CD4-positive, alpha-beta T cell (primary cell): ENCODE measurements at regions not wholly inside any gene's neighbourhood (a gene's known extent, or its start where the extent isn't known, plus 50 kb on each side); places are given as distances from the start of the nearest gene placed in this dataset.

ENCODE experiments used
- ATAC-seq: fragments of 200-7000 bp; cut with Tn5 transposase; one replicate; pipeline ENCODE4 v1.10.0; 2022; ENCODE audit warnings: mild to moderate bottlenecking; ENCODE audit not compliant: poor library complexity
- CTCF ChIA-PET: fragments of 350-600 bp; sonication (Branson Sonifier 250); formaldehyde crosslinking; loops from one replicate; lab custom pipeline; 2021; ENCODE audit warnings: antibody characterized with exemption, inconsistent platforms; lab: Charles Lee
- POLR2A ChIA-PET: fragments of 350-600 bp; sonication (Branson Sonifier 250); formaldehyde crosslinking; loops from one replicate; lab custom pipeline; 2021; ENCODE audit warnings: antibody characterized with exemption, inconsistent platforms; lab: Charles Lee
- DNase-seq, 14 experiments: peaks; one replicate each; pipeline ENCODE4 v3.0.0-alpha.2; 2013 to 2020; ENCODE audit warnings: mixed read lengths in 2 of 14
- H3K27ac ChIP-seq, 2 donors: one replicate each; pipeline versions ENCODE4 v1.5.1 to v1.7.0; 2013; ENCODE audit warnings: low read length in 2 of 2, low read depth in 1 of 2, mild to moderate bottlenecking in 1 of 2
- H3K27me3 ChIP-seq, 2 experiments: 1 replicate in 1 of 2; 2 replicates in 1 of 2; pipeline versions ENCODE4 v1.6.1 to v1.7.0; 2013; ENCODE audit warnings: low read length in 2 of 2, control low read depth in 1 of 2, mild to moderate bottlenecking in 1 of 2, moderate library complexity in 1 of 2; ENCODE audit not compliant: insufficient read depth in 2 of 2, control insufficient read depth in 1 of 2
- H3K36me3 ChIP-seq: one replicate; pipeline ENCODE4 v1.6.1; 2013; ENCODE audit warnings: low read length, control low read depth; ENCODE audit not compliant: insufficient read depth
- H3K4me1 ChIP-seq: one replicate; pipeline ENCODE4 v1.6.1; 2013; ENCODE audit warnings: low read length, control low read depth; ENCODE audit not compliant: insufficient read depth
- H3K4me3 ChIP-seq: one replicate; pipeline ENCODE4 v1.5.1; 2013; ENCODE audit warnings: mild to moderate bottlenecking, low read length, moderate library complexity
- H3K9me3 ChIP-seq, 2 experiments: 1 replicate in 1 of 2; 2 replicates in 1 of 2; pipeline versions ENCODE4 v1.6.1 to v1.7.0; 2013; ENCODE audit warnings: low read length in 2 of 2, mild to moderate bottlenecking in 2 of 2, control low read depth in 1 of 2, moderate library complexity in 1 of 2; ENCODE audit not compliant: control insufficient read depth in 1 of 2, insufficient read depth in 1 of 2
- H3K27ac Mint-ChIP-seq: one replicate; pipeline ENCODE4 v1.8.0; 2020; ENCODE audit warnings: mixed read lengths
- H3K27me3 Mint-ChIP-seq: one replicate; pipeline ENCODE4 v1.8.0; 2021; ENCODE audit warnings: mixed read lengths
- H3K36me3 Mint-ChIP-seq: one replicate; pipeline ENCODE4 v1.8.0; 2021; ENCODE audit warnings: low read depth, mixed read lengths
- H3K4me1 Mint-ChIP-seq: one replicate; pipeline ENCODE4 v1.8.0; 2021; ENCODE audit warnings: low read depth, mixed read lengths
- H3K4me3 Mint-ChIP-seq: one replicate; pipeline ENCODE4 v1.8.0; 2020; ENCODE audit warnings: mild to moderate bottlenecking, mixed read lengths
- H3K9me3 Mint-ChIP-seq: one replicate; pipeline ENCODE4 v1.8.0; 2020; ENCODE audit warnings: mixed read lengths
- CTCF ChIP-seq: fragments of 200-600 bp; IDR thresholded peaks from one replicate; pipeline ENCODE4 v1.8.0; 2022; ENCODE audit warnings: antibody characterized with exemption, mild to moderate bottlenecking
- intact Hi-C, 2 experiments: fragments of 100-400 bp; cut with DNase I in 1 of 2; cut with micrococcal nuclease in 1 of 2; formaldehyde crosslinking; loops; one replicate each; pipeline versions ENCODE4 v1.15.1 to v1.9.0; 2023 to 2025; cut with DNase I, micrococcal nuclease

GRCh38 chr13:103517768-103518102, 451.5 kb upstream of the SLC10A2 start:
- CTCF ChIA-PET: no interaction called here
- no peaks in the 10 kb centered on the region for H3K9me3 Mint-ChIP-seq
- no peak overlapping the region for H3K27ac Mint-ChIP-seq
- Histone ChIP-seq H3K27ac (no peak overlapping the region), H3K36me3 (no peaks in the 10 kb centered on the region), H3K4me3 (no peak overlapping the region), H3K9me3 (no peaks in the 10 kb centered on the region), H3K4me1 (no peaks in the 10 kb centered on the region), H3K27me3 (no peaks in the 10 kb centered on the region)
- H3K36me3 Mint-ChIP-seq: no peaks in the 10 kb centered on the region
- no peak for TF ChIP-seq CTCF
- POLR2A ChIA-PET: no interaction called here
- no peak overlapping the region for H3K4me3 Mint-ChIP-seq
- DNase-seq (no peak), ATAC-seq (no peak)
- no peaks in the 10 kb centered on the region for H3K27me3 Mint-ChIP-seq
- H3K4me1 Mint-ChIP-seq: no peaks in the 10 kb centered on the region
- intact Hi-C loops: no loop called here

- ChIA-PET POLR2A (no interaction called here), CTCF (no interaction called here)
- Histone ChIP-seq H3K4me1 (no peaks in the 10 kb centered on the region), H3K27ac (no peak overlapping the region), H3K36me3 (no peaks in the 10 kb centered on the region), H3K9me3 (peaks cover 0 to 1% of the 10 kb centered on the region in 2 experiments), H3K27me3 (no peaks in the 10 kb centered on the region), H3K4me3 (no peak overlapping the region)
- Mint-ChIP-seq H3K4me3 (no peak overlapping the region), H3K27me3 (no peaks in the 10 kb centered on the region), H3K27ac (no peak overlapping the region), H3K9me3 (no peaks in the 10 kb centered on the region), H3K4me1 (no peaks in the 10 kb centered on the region), H3K36me3 (no peaks in the 10 kb centered on the region)
- DNase-seq: no peak
- intact Hi-C loops: no loop called here
- TF ChIP-seq CTCF: no peak
- ATAC-seq: no peak
Observed at GRCh38 chr13:103517066-103517767, 451.0 kb upstream of the SLC10A2 start.

- H3K27me3 ChIP-seq: no peaks in the 10 kb centered on the region
- CTCF ChIA-PET: no interaction called here
- H3K36me3 Mint-ChIP-seq: no peaks in the 10 kb centered on the region
- no peaks in the 10 kb centered on the region for H3K9me3 Mint-ChIP-seq
- H3K9me3 ChIP-seq: peaks cover 0 to 3% of the 10 kb centered on the region in 2 experiments
- no peak overlapping the region for H3K27ac Mint-ChIP-seq
- POLR2A ChIA-PET: no interaction called here
- TF ChIP-seq CTCF: no peak
- DNase-seq (no peak), ATAC-seq (no peak)
- H3K27ac ChIP-seq: no peak overlapping the region
- H3K36me3 ChIP-seq: no peaks in the 10 kb centered on the region
- intact Hi-C loops: no loop called here
- no peak overlapping the region for H3K4me3 Mint-ChIP-seq
- H3K4me3 ChIP-seq: no peak overlapping the region
- no peaks in the 10 kb centered on the region for H3K4me1 ChIP-seq
- H3K27me3 Mint-ChIP-seq: no peaks in the 10 kb centered on the region
- no peaks in the 10 kb centered on the region for H3K4me1 Mint-ChIP-seq
Observed at GRCh38 chr13:103516015-103516795, 450.0 kb upstream of the SLC10A2 start.
